WTC11 (cell line): ENCODE measurements at regions not wholly inside any gene's neighbourhood (a gene's known extent, or its start where the extent isn't known, plus 50 kb on each side); places are given as distances from the start of the nearest gene placed in this dataset.

Experiments used
- ATAC-seq: fragments of 200-7000 bp; cut with Tn5 transposase; 2 replicates; pipeline ENCODE4 v1.10.0; 2021; ENCODE audit warnings: mild to moderate bottlenecking, moderate library complexity
- CTCF ChIA-PET: fragments of 300-600 bp; sonication (Branson Sonifier 250); formaldehyde crosslinking; loops from one replicate; lab custom pipeline; 2021; ENCODE audit warnings: antibody characterized with exemption; lab: Charles Lee
- POLR2A ChIA-PET: fragments of 350-600 bp; sonication (Branson Sonifier 250); formaldehyde crosslinking; loops from one replicate; lab custom pipeline; 2021; ENCODE audit warnings: antibody characterized with exemption; lab: Charles Lee
- DNase-seq: peaks from one replicate; pipeline ENCODE4 v3.0.0; 2021; ENCODE audit warnings: low spot score
- H3K27ac Mint-ChIP-seq: 2 replicates; pipeline ENCODE4 v1.8.0; 2021; ENCODE audit warnings: mixed read lengths
- H3K27me3 Mint-ChIP-seq: 2 replicates; pipeline ENCODE4 v1.8.0; 2021; ENCODE audit warnings: low read depth, mild to moderate bottlenecking, moderate library complexity, mixed read lengths
- H3K36me3 Mint-ChIP-seq: 2 replicates; pipeline ENCODE4 v1.8.0; 2021; ENCODE audit warnings: mixed read lengths
- H3K4me1 Mint-ChIP-seq: 2 replicates; pipeline ENCODE4 v1.8.0; 2022; ENCODE audit warnings: mixed read lengths
- H3K4me3 Mint-ChIP-seq: 2 replicates; pipeline ENCODE4 v1.8.0; 2021; ENCODE audit warnings: mild to moderate bottlenecking, moderate library complexity, mixed read lengths
- H3K9me3 Mint-ChIP-seq: 2 replicates; pipeline ENCODE4 v1.8.0; 2021; ENCODE audit warnings: mixed read lengths
- CREB1 ChIP-seq: sonication (generic); formaldehyde crosslinking; IDR thresholded peaks from 2 replicates; pipeline ENCODE4 v1.8.0; 2023; ENCODE audit warnings: mild to moderate bottlenecking, missing genetic modification reagents
- ELF4 ChIP-seq: sonication (generic); formaldehyde crosslinking; IDR thresholded peaks from 2 replicates; pipeline ENCODE4 v1.8.1; 2022; ENCODE audit warnings: low read depth, mild to moderate bottlenecking, moderate library complexity, missing genetic modification reagents
- EMX1 ChIP-seq: fragments of 250-450 bp; sonication (Bioruptor Pico); IDR thresholded peaks from 2 replicates; pipeline ENCODE4 v1.8.0; 2021; ENCODE audit warnings: mild to moderate bottlenecking
- ESRRA ChIP-seq: sonication (generic); formaldehyde crosslinking; IDR thresholded peaks from 2 replicates; pipeline ENCODE4 v1.8.1; 2022; ENCODE audit warnings: mild to moderate bottlenecking, missing genetic modification reagents, borderline replicate concordance
- ETV6 ChIP-seq: sonication (generic); formaldehyde crosslinking; IDR thresholded peaks from 2 replicates; pipeline ENCODE4 v1.8.1; 2022; ENCODE audit warnings: mild to moderate bottlenecking, missing genetic modification reagents
- FOXJ3 ChIP-seq: sonication (generic); formaldehyde crosslinking; IDR thresholded peaks from 2 replicates; pipeline ENCODE4 v1.9.0; 2021; ENCODE audit warnings: missing genetic modification reagents, mild to moderate bottlenecking, borderline replicate concordance
- FOXK1 ChIP-seq: sonication (generic); formaldehyde crosslinking; IDR thresholded peaks from 2 replicates; pipeline ENCODE4 v1.8.0; 2022; ENCODE audit warnings: mild to moderate bottlenecking, moderate library complexity, missing genetic modification reagents
- IRF2 ChIP-seq: sonication (generic); formaldehyde crosslinking; IDR thresholded peaks from 2 replicates; pipeline ENCODE4 v1.8.0; 2022; ENCODE audit warnings: low read depth, missing genetic modification reagents, borderline replicate concordance
- KAT7 ChIP-seq: sonication (generic); formaldehyde crosslinking; IDR thresholded peaks from 2 replicates; pipeline ENCODE4 v1.8.1; 2023; ENCODE audit warnings: missing genetic modification reagents, mild to moderate bottlenecking, borderline replicate concordance
- MXD4 ChIP-seq: fragments of 250-450 bp; sonication (Bioruptor Pico); IDR thresholded peaks from 2 replicates; pipeline ENCODE4 v1.8.0; 2021; ENCODE audit warnings: mild to moderate bottlenecking, moderate library complexity, borderline replicate concordance
- MYBL2 ChIP-seq: sonication (generic); formaldehyde crosslinking; IDR thresholded peaks from 2 replicates; pipeline ENCODE4 v1.8.1; 2023; ENCODE audit warnings: mild to moderate bottlenecking, moderate library complexity, missing genetic modification reagents
- NFE2L1 ChIP-seq: sonication (generic); formaldehyde crosslinking; IDR thresholded peaks from 2 replicates; pipeline ENCODE4 v1.8.1; 2023; ENCODE audit warnings: missing genetic modification reagents
- NR3C1 ChIP-seq: sonication (generic); formaldehyde crosslinking; conservative IDR thresholded peaks from 2 replicates; pipeline ENCODE4 v1.8.1; 2023; ENCODE audit warnings: low read depth, mild to moderate bottlenecking, missing genetic modification reagents
- TEAD4 ChIP-seq: sonication (generic); formaldehyde crosslinking; IDR thresholded peaks from 2 replicates; pipeline ENCODE4 v1.8.0; 2022; ENCODE audit warnings: mild to moderate bottlenecking, missing genetic modification reagents
- ZBTB21 ChIP-seq: sonication (generic); formaldehyde crosslinking; IDR thresholded peaks from 2 replicates; pipeline ENCODE4 v1.8.1; 2023; ENCODE audit warnings: mild to moderate bottlenecking, missing genetic modification reagents, borderline replicate concordance
- ZNF121 ChIP-seq: sonication (generic); formaldehyde crosslinking; IDR thresholded peaks from 2 replicates; pipeline ENCODE4 v1.8.0; 2023; ENCODE audit warnings: missing genetic modification reagents
- ZNF232 ChIP-seq: sonication (generic); formaldehyde crosslinking; IDR thresholded peaks from 2 replicates; pipeline ENCODE4 v1.8.0; 2022; ENCODE audit warnings: mild to moderate bottlenecking, missing genetic modification reagents
- ZNF263 ChIP-seq: sonication (generic); formaldehyde crosslinking; IDR thresholded peaks from 2 replicates; pipeline ENCODE4 v1.8.1; 2022; ENCODE audit warnings: low read depth, mild to moderate bottlenecking, moderate library complexity, missing genetic modification reagents
- ZNF317 ChIP-seq: sonication (generic); formaldehyde crosslinking; IDR thresholded peaks from 2 replicates; pipeline ENCODE4 v1.8.1; 2023; ENCODE audit warnings: low read depth, mild to moderate bottlenecking, moderate library complexity, missing genetic modification reagents, borderline replicate concordance
- ZNF671 ChIP-seq: fragments of 250-450 bp; sonication (Bioruptor Pico); IDR thresholded peaks from 2 replicates; pipeline ENCODE4 v1.8.0; 2021; ENCODE audit warnings: mild to moderate bottlenecking
- TF ChIP-seq, protein P1 (sequence below): sonication (generic); formaldehyde crosslinking; IDR thresholded peaks from 2 replicates; pipeline ENCODE4 v1.8.1; 2022; ENCODE audit warnings: low read depth, mild to moderate bottlenecking, moderate library complexity, missing genetic modification reagents, borderline replicate concordance
- TF ChIP-seq, protein P2 (sequence below): fragments of 250-450 bp; sonication (Bioruptor Pico); IDR thresholded peaks from 2 replicates; pipeline ENCODE4 v1.8.0; 2021; ENCODE audit warnings: mild to moderate bottlenecking
- TF ChIP-seq, protein P3 (sequence below): fragments of 250-450 bp; sonication (Bioruptor Pico); IDR thresholded peaks from 2 replicates; pipeline ENCODE4 v1.9.0; 2021; ENCODE audit warnings: mild to moderate bottlenecking, borderline replicate concordance
- TF ChIP-seq, protein P4 (sequence below): sonication (generic); formaldehyde crosslinking; IDR thresholded peaks from 2 replicates; pipeline ENCODE4 v1.8.0; 2022; ENCODE audit warnings: mild to moderate bottlenecking, missing genetic modification reagents
- TF ChIP-seq, protein P5 (sequence below): sonication (generic); formaldehyde crosslinking; IDR thresholded peaks from 2 replicates; pipeline ENCODE4 v1.8.0; 2023; ENCODE audit warnings: missing genetic modification reagents
- TF ChIP-seq, protein P6 (sequence below): fragments of 250-450 bp; sonication (Bioruptor Pico); IDR thresholded peaks from 2 replicates; pipeline ENCODE4 v1.9.0; 2021; ENCODE audit warnings: moderate library complexity, mild to moderate bottlenecking, inconsistent platforms, borderline replicate concordance
- TF ChIP-seq, protein P7 (sequence below): fragments of 200-600 bp; IDR thresholded peaks from 2 replicates; pipeline ENCODE4 v1.8.0; 2022; ENCODE audit warnings: antibody characterized with exemption

DNA sequence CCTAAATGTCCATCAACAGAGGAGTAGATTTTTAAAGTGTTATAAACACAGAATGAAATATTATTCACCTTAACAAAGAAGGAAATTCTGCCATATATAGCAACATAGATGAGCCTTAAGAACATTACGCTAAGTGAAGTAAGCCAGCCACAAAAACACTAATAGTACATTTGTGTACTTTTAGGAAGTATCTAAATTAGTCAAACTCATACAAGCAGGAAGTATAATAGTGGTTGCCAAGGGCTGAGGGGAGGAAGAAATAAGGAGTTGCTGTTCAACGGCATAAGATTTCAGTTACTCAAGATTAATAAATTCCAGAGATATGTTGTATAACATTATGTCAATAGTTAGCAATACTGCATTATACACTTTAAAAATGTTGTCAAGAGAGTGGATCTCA lies 181.7 kb upstream of the ZC3H12C start:
- ChIA-PET CTCF (no interaction called here), POLR2A (no interaction called here)
- ATAC-seq (no peak), DNase-seq (no peak)
- H3K9me3 Mint-ChIP-seq, result peaks cover 8% of the 10 kb centered on the region
- no peaks in the 10 kb centered on the region for H3K36me3 Mint-ChIP-seq
- H3K27ac Mint-ChIP-seq, result no peak overlapping the region
- peaks cover 5% of the 10 kb centered on the region for H3K4me1 Mint-ChIP-seq
- H3K4me3 Mint-ChIP-seq, result no peak overlapping the region
- TF ChIP-seq, protein P1, sequence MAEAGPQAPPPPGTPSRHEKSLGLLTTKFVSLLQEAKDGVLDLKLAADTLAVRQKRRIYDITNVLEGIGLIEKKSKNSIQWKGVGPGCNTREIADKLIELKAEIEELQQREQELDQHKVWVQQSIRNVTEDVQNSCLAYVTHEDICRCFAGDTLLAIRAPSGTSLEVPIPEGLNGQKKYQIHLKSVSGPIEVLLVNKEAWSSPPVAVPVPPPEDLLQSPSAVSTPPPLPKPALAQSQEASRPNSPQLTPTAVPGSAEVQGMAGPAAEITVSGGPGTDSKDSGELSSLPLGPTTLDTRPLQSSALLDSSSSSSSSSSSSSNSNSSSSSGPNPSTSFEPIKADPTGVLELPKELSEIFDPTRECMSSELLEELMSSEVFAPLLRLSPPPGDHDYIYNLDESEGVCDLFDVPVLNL, result no peak
- TF ChIP-seq, protein P2, sequence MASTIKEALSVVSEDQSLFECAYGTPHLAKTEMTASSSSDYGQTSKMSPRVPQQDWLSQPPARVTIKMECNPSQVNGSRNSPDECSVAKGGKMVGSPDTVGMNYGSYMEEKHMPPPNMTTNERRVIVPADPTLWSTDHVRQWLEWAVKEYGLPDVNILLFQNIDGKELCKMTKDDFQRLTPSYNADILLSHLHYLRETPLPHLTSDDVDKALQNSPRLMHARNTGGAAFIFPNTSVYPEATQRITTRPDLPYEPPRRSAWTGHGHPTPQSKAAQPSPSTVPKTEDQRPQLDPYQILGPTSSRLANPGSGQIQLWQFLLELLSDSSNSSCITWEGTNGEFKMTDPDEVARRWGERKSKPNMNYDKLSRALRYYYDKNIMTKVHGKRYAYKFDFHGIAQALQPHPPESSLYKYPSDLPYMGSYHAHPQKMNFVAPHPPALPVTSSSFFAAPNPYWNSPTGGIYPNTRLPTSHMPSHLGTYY (CRISPR knock-in tag), result no peak
- TF ChIP-seq, protein P3, sequence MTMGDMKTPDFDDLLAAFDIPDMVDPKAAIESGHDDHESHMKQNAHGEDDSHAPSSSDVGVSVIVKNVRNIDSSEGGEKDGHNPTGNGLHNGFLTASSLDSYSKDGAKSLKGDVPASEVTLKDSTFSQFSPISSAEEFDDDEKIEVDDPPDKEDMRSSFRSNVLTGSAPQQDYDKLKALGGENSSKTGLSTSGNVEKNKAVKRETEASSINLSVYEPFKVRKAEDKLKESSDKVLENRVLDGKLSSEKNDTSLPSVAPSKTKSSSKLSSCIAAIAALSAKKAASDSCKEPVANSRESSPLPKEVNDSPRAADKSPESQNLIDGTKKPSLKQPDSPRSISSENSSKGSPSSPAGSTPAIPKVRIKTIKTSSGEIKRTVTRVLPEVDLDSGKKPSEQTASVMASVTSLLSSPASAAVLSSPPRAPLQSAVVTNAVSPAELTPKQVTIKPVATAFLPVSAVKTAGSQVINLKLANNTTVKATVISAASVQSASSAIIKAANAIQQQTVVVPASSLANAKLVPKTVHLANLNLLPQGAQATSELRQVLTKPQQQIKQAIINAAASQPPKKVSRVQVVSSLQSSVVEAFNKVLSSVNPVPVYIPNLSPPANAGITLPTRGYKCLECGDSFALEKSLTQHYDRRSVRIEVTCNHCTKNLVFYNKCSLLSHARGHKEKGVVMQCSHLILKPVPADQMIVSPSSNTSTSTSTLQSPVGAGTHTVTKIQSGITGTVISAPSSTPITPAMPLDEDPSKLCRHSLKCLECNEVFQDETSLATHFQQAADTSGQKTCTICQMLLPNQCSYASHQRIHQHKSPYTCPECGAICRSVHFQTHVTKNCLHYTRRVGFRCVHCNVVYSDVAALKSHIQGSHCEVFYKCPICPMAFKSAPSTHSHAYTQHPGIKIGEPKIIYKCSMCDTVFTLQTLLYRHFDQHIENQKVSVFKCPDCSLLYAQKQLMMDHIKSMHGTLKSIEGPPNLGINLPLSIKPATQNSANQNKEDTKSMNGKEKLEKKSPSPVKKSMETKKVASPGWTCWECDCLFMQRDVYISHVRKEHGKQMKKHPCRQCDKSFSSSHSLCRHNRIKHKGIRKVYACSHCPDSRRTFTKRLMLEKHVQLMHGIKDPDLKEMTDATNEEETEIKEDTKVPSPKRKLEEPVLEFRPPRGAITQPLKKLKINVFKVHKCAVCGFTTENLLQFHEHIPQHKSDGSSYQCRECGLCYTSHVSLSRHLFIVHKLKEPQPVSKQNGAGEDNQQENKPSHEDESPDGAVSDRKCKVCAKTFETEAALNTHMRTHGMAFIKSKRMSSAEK (CRISPR knock-in tag), result no peak
- TF ChIP-seq ELF4 (CRISPR knock-in tag) (no peak), ZNF121 (CRISPR knock-in tag) (no peak), TEAD4 (CRISPR knock-in tag) (no peak), ETV6 (CRISPR knock-in tag) (no peak), ZNF671 (CRISPR knock-in tag) (no peak), KAT7 (no peak), ZNF317 (no peak), MXD4 (CRISPR knock-in tag) (no peak), NR3C1 (CRISPR knock-in tag) (no peak), ESRRA (CRISPR knock-in tag) (no peak), MYBL2 (CRISPR knock-in tag) (no peak), CREB1 (CRISPR knock-in tag) (no peak)
- TF ChIP-seq, protein P4, sequence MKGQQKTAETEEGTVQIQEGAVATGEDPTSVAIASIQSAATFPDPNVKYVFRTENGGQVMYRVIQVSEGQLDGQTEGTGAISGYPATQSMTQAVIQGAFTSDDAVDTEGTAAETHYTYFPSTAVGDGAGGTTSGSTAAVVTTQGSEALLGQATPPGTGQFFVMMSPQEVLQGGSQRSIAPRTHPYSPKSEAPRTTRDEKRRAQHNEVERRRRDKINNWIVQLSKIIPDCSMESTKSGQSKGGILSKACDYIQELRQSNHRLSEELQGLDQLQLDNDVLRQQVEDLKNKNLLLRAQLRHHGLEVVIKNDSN (CRISPR knock-in tag), result no peak
- TF ChIP-seq, protein P5, sequence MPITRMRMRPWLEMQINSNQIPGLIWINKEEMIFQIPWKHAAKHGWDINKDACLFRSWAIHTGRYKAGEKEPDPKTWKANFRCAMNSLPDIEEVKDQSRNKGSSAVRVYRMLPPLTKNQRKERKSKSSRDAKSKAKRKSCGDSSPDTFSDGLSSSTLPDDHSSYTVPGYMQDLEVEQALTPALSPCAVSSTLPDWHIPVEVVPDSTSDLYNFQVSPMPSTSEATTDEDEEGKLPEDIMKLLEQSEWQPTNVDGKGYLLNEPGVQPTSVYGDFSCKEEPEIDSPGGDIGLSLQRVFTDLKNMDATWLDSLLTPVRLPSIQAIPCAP (CRISPR knock-in tag), result no peak
- TF ChIP-seq, protein P6, sequence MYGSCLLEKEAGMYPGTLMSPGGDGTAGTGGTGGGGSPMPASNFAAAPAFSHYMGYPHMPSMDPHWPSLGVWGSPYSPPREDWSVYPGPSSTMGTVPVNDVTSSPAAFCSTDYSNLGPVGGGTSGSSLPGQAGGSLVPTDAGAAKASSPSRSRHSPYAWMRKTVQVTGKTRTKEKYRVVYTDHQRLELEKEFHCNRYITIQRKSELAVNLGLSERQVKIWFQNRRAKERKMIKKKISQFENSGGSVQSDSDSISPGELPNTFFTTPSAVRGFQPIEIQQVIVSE (CRISPR knock-in tag), result no peak
- no peaks in the 10 kb centered on the region for H3K27me3 Mint-ChIP-seq

DNA sequence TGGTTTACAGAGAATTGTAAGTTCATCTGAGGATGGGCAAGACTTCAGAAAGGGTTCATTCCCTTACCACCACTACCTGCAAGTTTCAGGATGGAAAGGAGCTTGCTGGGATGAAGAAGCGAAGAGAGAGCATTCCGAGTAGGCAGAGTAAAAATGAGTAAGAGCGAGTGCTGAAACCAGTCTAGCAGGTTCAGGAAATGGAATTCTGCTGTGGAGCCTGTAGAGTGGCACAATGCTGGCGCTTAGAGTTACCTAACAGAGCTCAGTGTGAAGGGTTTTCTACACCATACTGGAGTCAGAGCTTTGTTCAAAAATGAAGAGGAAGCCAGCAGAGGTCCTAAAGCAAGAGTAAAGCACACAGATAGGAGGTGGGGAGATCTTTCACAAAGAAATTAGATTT lies 179.2 kb upstream of the ZC3H12C start:
- ATAC-seq (peak; percentile 97), DNase-seq (no peak)
- TF ChIP-seq EMX1 (CRISPR knock-in tag) (no peak), ZNF263 (CRISPR knock-in tag) (no peak), FOXK1 (no peak), NFE2L1 (CRISPR knock-in tag) (no peak), ZNF671 (CRISPR knock-in tag) (no peak), ETV6 (CRISPR knock-in tag) (no peak), IRF2 (CRISPR knock-in tag) (no peak), FOXJ3 (no peak), ZNF232 (CRISPR knock-in tag) (no peak), ZBTB21 (CRISPR knock-in tag) (no peak)
- TF ChIP-seq, protein P7, sequence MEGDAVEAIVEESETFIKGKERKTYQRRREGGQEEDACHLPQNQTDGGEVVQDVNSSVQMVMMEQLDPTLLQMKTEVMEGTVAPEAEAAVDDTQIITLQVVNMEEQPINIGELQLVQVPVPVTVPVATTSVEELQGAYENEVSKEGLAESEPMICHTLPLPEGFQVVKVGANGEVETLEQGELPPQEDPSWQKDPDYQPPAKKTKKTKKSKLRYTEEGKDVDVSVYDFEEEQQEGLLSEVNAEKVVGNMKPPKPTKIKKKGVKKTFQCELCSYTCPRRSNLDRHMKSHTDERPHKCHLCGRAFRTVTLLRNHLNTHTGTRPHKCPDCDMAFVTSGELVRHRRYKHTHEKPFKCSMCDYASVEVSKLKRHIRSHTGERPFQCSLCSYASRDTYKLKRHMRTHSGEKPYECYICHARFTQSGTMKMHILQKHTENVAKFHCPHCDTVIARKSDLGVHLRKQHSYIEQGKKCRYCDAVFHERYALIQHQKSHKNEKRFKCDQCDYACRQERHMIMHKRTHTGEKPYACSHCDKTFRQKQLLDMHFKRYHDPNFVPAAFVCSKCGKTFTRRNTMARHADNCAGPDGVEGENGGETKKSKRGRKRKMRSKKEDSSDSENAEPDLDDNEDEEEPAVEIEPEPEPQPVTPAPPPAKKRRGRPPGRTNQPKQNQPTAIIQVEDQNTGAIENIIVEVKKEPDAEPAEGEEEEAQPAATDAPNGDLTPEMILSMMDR, result no peak
- no peak overlapping the region for H3K4me3 Mint-ChIP-seq
- ChIA-PET POLR2A (no interaction called here), CTCF (interaction anchor here (1.2 kb wide), 1 partner anchor 25 kb away, joined by 5 read pairs; no protein-coding TSS in a partner anchor)
- H3K27ac Mint-ChIP-seq, result peak overlapping the region; percentile 28; the same call in 1 of the 2 replicates
- peaks cover 8% of the 10 kb centered on the region for H3K9me3 Mint-ChIP-seq
- no peaks in the 10 kb centered on the region for H3K36me3 Mint-ChIP-seq
- H3K27me3 Mint-ChIP-seq, result no peaks in the 10 kb centered on the region
- H3K4me1 Mint-ChIP-seq, result peaks cover 5% of the 10 kb centered on the region
